Muscle of leg (tissue), 3 donors: ENCODE measurements at regions not wholly inside any gene's neighbourhood (a gene's known extent, or its start where the extent isn't known, plus 50 kb on each side); places are given as distances from the start of the nearest gene placed in this dataset.

Experiments
- DNase-seq: peaks from one replicate; pipeline ENCODE4 v3.0.0; 2013
- H3K27ac ChIP-seq: one replicate; pipeline ENCODE4 v1.5.1; 2013; ENCODE audit warnings: mild to moderate bottlenecking, low read length, control low read depth
- H3K27me3 ChIP-seq: one replicate; pipeline ENCODE4 v1.6.1; 2013; ENCODE audit warnings: low read length; ENCODE audit not compliant: control insufficient read depth, insufficient read depth
- H3K36me3 ChIP-seq: one replicate; pipeline ENCODE4 v1.6.1; 2013; ENCODE audit warnings: low read length; ENCODE audit not compliant: control insufficient read depth, insufficient read depth
- H3K4me1 ChIP-seq: one replicate; pipeline ENCODE4 v1.6.1; 2013; ENCODE audit warnings: low read length; ENCODE audit not compliant: control insufficient read depth, insufficient read depth
- H3K4me3 ChIP-seq: one replicate; pipeline ENCODE4 v1.5.1; 2013; ENCODE audit warnings: low read length, control low read depth
- H3K9me3 ChIP-seq: replicated peaks from 2 replicates; pipeline ENCODE4 v1.6.1; 2013; ENCODE audit warnings: low read depth, low read length; ENCODE audit not compliant: control insufficient read depth
- whole genome bisulfite sequencing: methylation state at CpG from one replicate; pipeline ENCODE4 v1.1.5; 2013; ENCODE audit warnings: missing lambda C conversion rate; ENCODE audit not compliant: insufficient coverage; 5-methylcytosine and 5-hydroxymethylcytosine counted together

- H3K4me1 ChIP-seq: no peaks in the 10 kb centered on the region
- no peak for DNase-seq
These were observed 179.0 kb upstream of the ADRA1D start for GRCh38 chr20:4427940-4428586.

GRCh38 chr20:4418141-4418540, 169.1 kb upstream of the ADRA1D start:
- WGBS: 20% methylated on average over 1 of the region's 4 CpGs

More at GRCh38 chr20:4427940-4428586, 179.0 kb upstream of the ADRA1D start:
- 92% methylated on average over 3 of the region's 4 CpGs for WGBS
- Histone ChIP-seq H3K27me3 (no peaks in the 10 kb centered on the region), H3K36me3 (no peaks in the 10 kb centered on the region), H3K9me3 (no peaks in the 10 kb centered on the region), H3K4me3 (no peak overlapping the region), H3K27ac (no peak overlapping the region)

GRCh38 chr20:4415281-4415680, 166.2 kb upstream of the ADRA1D start:
- no peaks in the 10 kb centered on the region for H3K4me1 ChIP-seq
- no peak for DNase-seq
- 78% methylated on average over 3 of the region's 5 CpGs for WGBS
- H3K36me3 ChIP-seq: no peaks in the 10 kb centered on the region
- no peak overlapping the region for H3K4me3 ChIP-seq
- H3K9me3 ChIP-seq: no peaks in the 10 kb centered on the region
- no peak overlapping the region for H3K27ac ChIP-seq
- peaks cover 1% of the 10 kb centered on the region for H3K27me3 ChIP-seq

More at GRCh38 chr20:4418141-4418540, 169.1 kb upstream of the ADRA1D start:
- no peaks in the 10 kb centered on the region for H3K27me3 ChIP-seq
- no peak overlapping the region for H3K4me3 ChIP-seq
- H3K9me3 ChIP-seq: no peaks in the 10 kb centered on the region
- DNase-seq: no peak
- no peaks in the 10 kb centered on the region for H3K4me1 ChIP-seq
- H3K36me3 ChIP-seq: no peaks in the 10 kb centered on the region
- H3K27ac ChIP-seq: no peak overlapping the region

- 64% methylated on average over 5 of the region's 8 CpGs for WGBS
- DNase-seq: no peak
- H3K27ac ChIP-seq: no peak overlapping the region
- no peaks in the 10 kb centered on the region for H3K9me3 ChIP-seq
- H3K4me3 ChIP-seq: no peak overlapping the region
- peaks cover 3% of the 10 kb centered on the region for H3K27me3 ChIP-seq
- H3K4me1 ChIP-seq: no peaks in the 10 kb centered on the region
- no peaks in the 10 kb centered on the region for H3K36me3 ChIP-seq
These were observed 164.4 kb upstream of the ADRA1D start for GRCh38 chr20:4413314-4414049.

GRCh38 chr20:4412216-4412615, 163.1 kb upstream of the ADRA1D start:
- no peaks in the 10 kb centered on the region for H3K4me1 ChIP-seq
- no peak for DNase-seq
- H3K4me3 ChIP-seq: no peak overlapping the region
- H3K27ac ChIP-seq: no peak overlapping the region
- no peaks in the 10 kb centered on the region for H3K9me3 ChIP-seq
- no peaks in the 10 kb centered on the region for H3K36me3 ChIP-seq
- peaks cover 3% of the 10 kb centered on the region for H3K27me3 ChIP-seq
- 67% methylated on average over 1 of the region's 1 CpG for WGBS

- Histone ChIP-seq H3K27me3 (peaks cover 3% of the 10 kb centered on the region), H3K36me3 (no peaks in the 10 kb centered on the region), H3K4me1 (no peaks in the 10 kb centered on the region), H3K4me3 (no peak overlapping the region), H3K9me3 (no peaks in the 10 kb centered on the region), H3K27ac (no peak overlapping the region)
- DNase-seq: no peak
- WGBS: 59% methylated on average over 4 of the region's 4 CpGs
These were observed 162.7 kb upstream of the ADRA1D start for GRCh38 chr20:4411744-4412143.

- no peak overlapping the region for H3K4me3 ChIP-seq
- H3K36me3 ChIP-seq: no peaks in the 10 kb centered on the region
- no peak overlapping the region for H3K27ac ChIP-seq
- no peaks in the 10 kb centered on the region for H3K4me1 ChIP-seq
- no peak for DNase-seq
- WGBS: 75% methylated on average over 2 of the region's 4 CpGs
- no peaks in the 10 kb centered on the region for H3K9me3 ChIP-seq
- peaks cover 3% of the 10 kb centered on the region for H3K27me3 ChIP-seq
These were observed 157.5 kb upstream of the ADRA1D start for GRCh38 chr20:4406627-4407026.

- no peaks in the 10 kb centered on the region for H3K9me3 ChIP-seq
- no peaks in the 10 kb centered on the region for H3K27me3 ChIP-seq
- no peak overlapping the region for H3K27ac ChIP-seq
- no peak for DNase-seq
- no peaks in the 10 kb centered on the region for H3K36me3 ChIP-seq
- 63% methylated on average over 2 of the region's 3 CpGs for WGBS
- H3K4me1 ChIP-seq: no peaks in the 10 kb centered on the region
- H3K4me3 ChIP-seq: no peak overlapping the region
These were observed 152.5 kb upstream of the ADRA1D start for GRCh38 chr20:4401601-4402000.

- Histone ChIP-seq H3K27me3 (peaks cover 4% of the 10 kb centered on the region), H3K27ac (no peak overlapping the region), H3K9me3 (no peaks in the 10 kb centered on the region), H3K4me3 (no peak overlapping the region), H3K36me3 (no peaks in the 10 kb centered on the region), H3K4me1 (no peaks in the 10 kb centered on the region)
- 100% methylated on average over 2 of the region's 4 CpGs for WGBS
- DNase-seq: no peak
These were observed 135.9 kb upstream of the ADRA1D start for GRCh38 chr20:4384961-4385360.

GRCh38 chr20:4383961-4384360, 134.9 kb upstream of the ADRA1D start:
- no CpG with 5 or more reads among the region's 5 CpGs for WGBS
- Histone ChIP-seq H3K4me1 (no peaks in the 10 kb centered on the region), H3K27ac (no peak overlapping the region), H3K36me3 (no peaks in the 10 kb centered on the region), H3K27me3 (peaks cover 4% of the 10 kb centered on the region), H3K9me3 (no peaks in the 10 kb centered on the region), H3K4me3 (no peak overlapping the region)
- peak; percentile 12 for DNase-seq
